Glutamatergic neuron (in vitro differentiated cells): ENCODE measurements at regions not wholly inside any gene's neighbourhood (a gene's known extent, or its start where the extent isn't known, plus 50 kb on each side); places are given as distances from the start of the nearest gene placed in this dataset.

Source experiments
- DNase-seq: peaks from one replicate; pipeline ENCODE4 v3.0.0; 2022
- H3K27ac Mint-ChIP-seq: one replicate; pipeline ENCODE4 v1.8.0; 2020; ENCODE audit warnings: mild to moderate bottlenecking, mixed read lengths, inconsistent platforms; ENCODE audit not compliant: unreplicated experiment
- H3K27me3 Mint-ChIP-seq: one replicate; pipeline ENCODE4 v1.8.0; 2020; ENCODE audit warnings: mild to moderate bottlenecking, moderate library complexity, mixed read lengths, inconsistent platforms; ENCODE audit not compliant: unreplicated experiment
- H3K36me3 Mint-ChIP-seq: one replicate; pipeline ENCODE4 v1.8.0; 2020; ENCODE audit warnings: mild to moderate bottlenecking, mixed read lengths, inconsistent platforms; ENCODE audit not compliant: unreplicated experiment
- H3K4me1 Mint-ChIP-seq: one replicate; pipeline ENCODE4 v1.8.0; 2020; ENCODE audit warnings: mild to moderate bottlenecking, low read depth, mixed read lengths, inconsistent platforms; ENCODE audit not compliant: unreplicated experiment
- H3K4me3 Mint-ChIP-seq: one replicate; pipeline ENCODE4 v1.8.0; 2020; ENCODE audit warnings: mild to moderate bottlenecking, mixed read lengths, inconsistent platforms; ENCODE audit not compliant: unreplicated experiment
- H3K9me3 Mint-ChIP-seq: one replicate; pipeline ENCODE4 v1.8.0; 2020; ENCODE audit warnings: mild to moderate bottlenecking, moderate library complexity, mixed read lengths, inconsistent platforms; ENCODE audit not compliant: unreplicated experiment
- CTCF ChIP-seq: fragments of 200-600 bp; sonication (generic); IDR thresholded peaks from one replicate; pipeline ENCODE4 v1.5.0; 2021; ENCODE audit not compliant: partially characterized antibody, unreplicated experiment

- Mint-ChIP-seq H3K9me3 (no peaks in the 10 kb centered on the region), H3K27ac (no peak overlapping the region), H3K27me3 (no peaks in the 10 kb centered on the region), H3K4me1 (no peaks in the 10 kb centered on the region), H3K4me3 (peak overlapping the region; percentile 87), H3K36me3 (no peaks in the 10 kb centered on the region)
- DNase-seq = peak; percentile 76
- TF ChIP-seq CTCF = peak; percentile 71
These were observed 303.6 kb upstream of the ZNF507 start for GRCh38 chr19:32041681-32042292.

DNA sequence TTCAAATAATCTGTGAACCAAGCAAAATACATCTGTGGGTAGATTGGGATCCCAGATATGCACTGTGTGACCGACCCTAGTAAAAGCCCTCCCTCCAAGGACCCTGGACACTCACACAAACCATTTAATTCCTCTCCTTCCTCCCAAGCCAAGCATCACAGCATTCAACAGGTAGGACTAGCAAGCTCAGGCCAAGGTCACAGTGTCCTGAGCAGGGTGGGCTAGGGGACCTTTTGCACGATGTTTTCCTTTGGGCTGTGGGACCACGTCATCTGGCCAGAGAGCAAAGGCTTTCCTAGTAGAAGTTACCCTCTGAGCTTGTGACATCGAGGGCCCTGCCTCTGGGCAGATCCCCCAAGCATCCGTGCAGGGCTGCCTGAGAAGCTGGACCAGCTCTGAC, 297.6 kb upstream of the ZNF507 start:
- Mint-ChIP-seq H3K27me3 (peaks cover 1% of the 10 kb centered on the region), H3K4me1 (no peaks in the 10 kb centered on the region), H3K9me3 (no peaks in the 10 kb centered on the region), H3K27ac (no peak overlapping the region), H3K36me3 (peaks cover 3% of the 10 kb centered on the region), H3K4me3 (no peak overlapping the region)
- no peak for DNase-seq
- TF ChIP-seq CTCF = no peak

DNA sequence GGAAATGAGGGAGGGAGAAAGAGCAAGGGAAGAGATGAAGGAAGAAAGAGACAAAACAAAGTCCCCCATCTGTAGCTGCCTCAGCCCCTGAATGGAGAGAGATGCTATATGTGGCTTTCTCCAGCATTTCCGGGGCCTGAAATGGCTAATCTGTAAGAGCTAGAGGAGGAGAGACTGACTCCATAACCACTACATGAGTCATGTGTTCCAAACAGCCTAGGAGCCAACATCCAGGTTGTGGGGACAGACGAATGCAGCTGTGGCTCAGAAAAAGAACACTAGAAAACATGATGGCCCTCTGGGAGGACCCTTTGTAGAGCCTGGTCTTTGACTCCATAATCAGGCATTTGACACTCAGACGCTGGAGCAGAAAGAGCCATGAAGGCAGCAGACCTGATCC, 292.0 kb upstream of the ZNF507 start:
- no peak overlapping the region for H3K27ac Mint-ChIP-seq
- H3K4me1 Mint-ChIP-seq = no peaks in the 10 kb centered on the region
- no peak for TF ChIP-seq CTCF
- H3K4me3 Mint-ChIP-seq = no peak overlapping the region
- peaks cover 6% of the 10 kb centered on the region for H3K36me3 Mint-ChIP-seq
- DNase-seq = no peak
- H3K9me3 Mint-ChIP-seq = no peaks in the 10 kb centered on the region
- H3K27me3 Mint-ChIP-seq = peaks cover 1% of the 10 kb centered on the region

- DNase-seq = no peak
- H3K9me3 Mint-ChIP-seq = no peaks in the 10 kb centered on the region
- H3K27ac Mint-ChIP-seq = no peak overlapping the region
- H3K36me3 Mint-ChIP-seq = peaks cover 6% of the 10 kb centered on the region
- no peaks in the 10 kb centered on the region for H3K4me1 Mint-ChIP-seq
- H3K27me3 Mint-ChIP-seq = peaks cover 1% of the 10 kb centered on the region
- TF ChIP-seq CTCF = no peak
- no peak overlapping the region for H3K4me3 Mint-ChIP-seq
These were observed 291.5 kb upstream of the ZNF507 start for GRCh38 chr19:32053861-32054260.

DNA sequence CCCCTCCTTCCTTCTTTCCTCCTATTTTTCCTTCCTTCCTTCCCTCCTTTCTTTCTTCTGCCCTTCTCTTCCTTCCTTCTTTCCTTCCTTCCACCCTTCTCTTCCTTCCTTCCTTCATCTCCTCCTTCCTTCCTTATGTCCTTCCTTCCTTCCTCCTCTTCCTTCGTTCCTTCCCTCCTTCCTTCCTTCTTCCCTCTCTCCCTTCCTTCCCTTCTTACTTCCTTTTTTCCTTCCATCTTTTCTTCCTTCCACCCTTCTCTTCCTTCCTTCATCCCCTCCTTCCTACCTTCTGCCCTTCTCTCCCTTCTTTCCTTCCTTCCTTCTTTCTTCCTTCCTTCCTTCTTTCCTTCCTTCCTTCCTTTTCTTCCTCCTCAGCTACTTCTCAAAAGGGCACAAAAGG, 287.3 kb upstream of the ZNF507 start:
- no peaks in the 10 kb centered on the region for H3K9me3 Mint-ChIP-seq
- no peak overlapping the region for H3K4me3 Mint-ChIP-seq
- H3K27ac Mint-ChIP-seq = no peak overlapping the region
- no peaks in the 10 kb centered on the region for H3K36me3 Mint-ChIP-seq
- no peak for TF ChIP-seq CTCF
- H3K4me1 Mint-ChIP-seq = no peaks in the 10 kb centered on the region
- no peaks in the 10 kb centered on the region for H3K27me3 Mint-ChIP-seq
- no peak for DNase-seq
